HG03575 (cell line): ENCODE measurements at regions not wholly inside any gene's neighbourhood (a gene's known extent, or its start where the extent isn't known, plus 50 kb on each side); places are given as distances from the start of the nearest gene placed in this dataset.
"Not testable (repeated sequence)": the region's sequence is repeated elsewhere in the genome, so short reads cannot be mapped to it uniquely, and the experiment has no call there.

Experiments used
- ATAC-seq: cut with Tn5 transposase; IDR thresholded peaks from one replicate; pipeline ENCODE4 v1.9.1; 2021; ENCODE audit not compliant: unreplicated experiment, insufficient number of reproducible peaks, low FRiP score; ENCODE audit errors: extremely low read depth

GRCh38 chr20:6665161-6665560, 102.3 kb upstream of the BMP2 start:
- no peak for ATAC-seq

DNA sequence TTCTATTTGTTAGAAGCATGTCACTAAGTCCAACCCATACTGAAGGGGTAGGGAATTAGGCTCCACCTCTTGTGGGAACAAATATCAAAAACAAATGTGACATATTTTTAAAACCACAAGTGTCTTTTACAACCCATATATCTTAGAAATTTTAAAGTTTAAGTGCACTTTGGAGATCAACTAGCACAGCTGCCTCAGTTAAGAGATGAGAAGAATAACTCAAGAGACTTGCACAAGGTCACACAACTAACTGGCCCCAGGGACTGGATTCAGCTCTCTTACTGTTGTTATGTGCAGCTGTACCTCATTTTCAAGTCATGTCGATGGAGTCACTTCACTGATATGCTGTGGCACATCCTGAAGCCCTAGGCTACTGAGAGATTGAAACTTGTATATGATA, 102.9 kb upstream of the BMP2 start:
- no peak for ATAC-seq

DNA sequence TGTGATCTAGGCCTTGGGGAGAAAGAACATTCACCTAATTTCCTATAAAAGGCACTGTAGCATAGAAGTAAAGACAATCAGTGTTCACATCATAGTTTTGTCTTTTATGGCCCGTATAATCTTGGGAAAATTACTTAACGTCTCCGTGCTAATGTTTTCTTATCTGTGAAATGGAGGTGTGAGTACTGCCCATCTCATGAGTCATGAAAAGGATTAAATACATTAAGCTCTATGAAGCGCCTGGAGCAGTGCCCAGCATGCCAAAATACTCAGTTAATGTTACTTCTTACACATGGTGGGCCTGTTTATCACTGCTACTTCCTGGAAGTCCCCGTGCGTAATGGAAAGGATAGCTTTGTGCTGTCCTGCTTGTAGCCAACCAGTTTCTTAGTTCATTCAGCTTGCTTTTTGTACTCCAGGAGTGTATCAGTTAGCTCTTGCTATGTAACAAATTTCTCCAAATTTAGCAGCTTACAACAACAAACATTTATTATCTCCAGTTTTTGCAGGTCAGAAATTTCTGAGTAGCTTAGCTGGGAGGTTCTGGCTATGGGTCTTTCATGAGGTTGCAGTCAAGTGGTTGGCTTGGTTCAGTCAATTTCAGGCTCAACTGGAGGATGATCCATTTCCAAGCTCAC, 103.6 kb upstream of the BMP2 start:
- ATAC-seq, result no peak

DNA sequence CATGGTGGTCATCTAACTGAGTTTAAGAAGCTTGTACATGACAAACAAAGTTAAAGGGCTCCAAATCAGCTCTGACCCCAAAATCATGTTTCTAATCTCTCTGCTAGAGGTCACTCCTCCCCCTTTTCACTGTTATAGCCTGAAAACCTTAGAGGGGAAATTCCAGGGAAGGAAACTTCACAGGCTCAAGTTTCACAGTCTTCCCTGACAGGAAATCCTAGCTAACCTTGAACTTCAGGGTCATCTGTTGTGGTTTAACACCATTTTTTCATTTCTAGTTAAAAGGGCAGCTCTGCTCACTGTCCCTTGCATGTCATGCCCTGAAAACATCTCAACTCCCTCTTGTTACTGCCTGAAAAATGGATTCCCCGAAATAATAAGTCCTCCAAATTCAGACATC, 104.4 kb upstream of the BMP2 start:
- ATAC-seq, result no peak

GRCh38 chr20:6662309-6662708, 105.2 kb upstream of the BMP2 start:
- no peak for ATAC-seq

DNA sequence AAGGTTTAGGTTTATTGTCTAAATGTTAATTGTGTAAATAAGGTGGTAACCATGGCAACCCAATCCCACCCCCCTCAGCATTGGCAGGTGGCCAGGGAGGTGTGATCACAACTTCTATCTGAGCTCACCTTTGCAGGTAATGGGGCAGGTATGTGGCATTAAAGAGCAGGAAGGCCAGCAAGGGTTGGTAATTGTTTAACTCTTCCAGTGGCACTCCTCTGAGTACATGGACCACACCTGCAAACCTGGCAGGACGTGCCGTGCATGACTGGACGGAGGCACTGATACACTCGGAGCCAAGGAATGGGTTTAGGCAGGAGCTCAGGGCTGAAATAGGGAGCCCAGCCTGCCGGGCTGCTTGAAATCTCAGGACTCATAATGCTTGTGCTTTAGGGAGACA, 107.0 kb upstream of the BMP2 start:
- no peak for ATAC-seq

DNA sequence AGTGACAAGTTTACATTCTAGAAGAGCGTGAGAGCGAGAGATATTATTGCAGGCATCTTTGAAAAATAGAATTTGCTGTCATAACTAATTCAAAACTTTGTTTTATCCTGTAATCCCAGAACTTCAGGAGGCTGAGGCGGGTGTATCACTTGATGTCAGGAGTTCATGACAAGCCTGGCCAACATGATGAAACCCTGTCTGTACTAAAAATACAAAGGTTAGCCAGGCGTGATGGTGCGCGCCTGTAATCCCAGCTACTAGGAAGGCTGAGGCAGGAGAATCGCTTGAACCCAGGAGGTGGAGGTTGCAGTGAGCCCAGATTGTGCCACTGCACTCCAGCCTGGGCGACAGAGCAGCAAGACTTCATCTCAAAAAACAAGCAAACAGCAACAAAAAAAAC, 108.6 kb upstream of the BMP2 start:
- ATAC-seq, result not testable (repeated sequence)

GRCh38 chr20:6657904-6658303, 109.6 kb upstream of the BMP2 start:
- no peak for ATAC-seq

GRCh38 chr20:6657111-6657510, 110.4 kb upstream of the BMP2 start:
- ATAC-seq, result no peak

DNA sequence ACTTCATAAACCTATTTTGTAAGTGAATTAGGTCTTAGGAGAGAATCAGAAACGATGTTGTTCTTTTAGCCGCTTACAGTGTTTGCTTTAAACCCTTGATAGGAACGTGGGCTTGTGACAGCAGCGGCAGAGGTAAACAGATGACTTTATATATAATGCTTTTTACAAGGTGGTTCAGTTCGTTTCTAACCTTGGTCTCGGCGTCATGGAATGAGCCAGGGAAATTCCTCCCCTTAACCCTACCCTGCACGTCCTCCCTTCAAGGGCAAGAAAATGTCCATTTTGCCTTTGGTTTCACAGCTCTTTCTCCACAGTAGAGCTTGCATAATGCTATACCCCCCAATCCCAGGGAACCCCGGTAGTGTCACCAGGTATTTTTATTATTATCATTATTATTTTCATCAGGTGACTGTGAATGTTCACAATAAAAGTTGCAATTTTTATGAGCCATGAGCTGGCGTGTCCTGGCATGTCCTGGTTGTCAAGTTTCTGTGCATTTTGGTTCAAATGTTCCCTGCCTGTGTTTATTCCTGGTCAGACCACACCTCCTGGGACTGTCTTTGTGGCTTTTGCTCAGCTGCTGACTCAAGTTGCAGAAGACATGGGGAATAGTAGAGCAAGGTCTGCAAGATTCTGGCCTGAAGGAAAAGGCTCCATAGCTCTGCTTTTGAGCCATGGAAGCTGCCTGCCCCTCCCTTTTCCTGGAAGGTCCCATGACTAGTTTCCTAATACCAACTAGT, 112.8 kb upstream of the BMP2 start:
- ATAC-seq, result no peak

- no peak for ATAC-seq
Measured at GRCh38 chr20:6651561-6651960, 115.9 kb upstream of the BMP2 start.

DNA sequence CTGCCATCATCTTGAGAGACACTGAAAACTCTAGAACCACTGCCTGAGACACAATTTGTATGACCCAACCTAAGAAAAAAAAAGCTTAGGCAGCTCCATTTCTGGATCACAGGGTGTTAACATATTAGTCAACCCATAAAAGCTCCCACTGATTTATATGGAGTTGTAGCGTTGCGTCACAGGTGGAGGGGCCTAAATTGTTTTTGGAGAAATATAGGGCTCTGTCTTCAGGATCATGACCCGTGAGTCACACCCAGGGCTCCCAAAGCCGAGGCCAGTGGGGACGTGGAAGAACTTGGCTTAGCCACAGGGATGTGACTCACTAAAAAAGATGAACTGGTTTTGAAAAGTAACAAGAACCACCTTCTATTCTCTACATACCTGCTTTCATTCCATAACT, 116.5 kb upstream of the BMP2 start:
- no peak for ATAC-seq

DNA sequence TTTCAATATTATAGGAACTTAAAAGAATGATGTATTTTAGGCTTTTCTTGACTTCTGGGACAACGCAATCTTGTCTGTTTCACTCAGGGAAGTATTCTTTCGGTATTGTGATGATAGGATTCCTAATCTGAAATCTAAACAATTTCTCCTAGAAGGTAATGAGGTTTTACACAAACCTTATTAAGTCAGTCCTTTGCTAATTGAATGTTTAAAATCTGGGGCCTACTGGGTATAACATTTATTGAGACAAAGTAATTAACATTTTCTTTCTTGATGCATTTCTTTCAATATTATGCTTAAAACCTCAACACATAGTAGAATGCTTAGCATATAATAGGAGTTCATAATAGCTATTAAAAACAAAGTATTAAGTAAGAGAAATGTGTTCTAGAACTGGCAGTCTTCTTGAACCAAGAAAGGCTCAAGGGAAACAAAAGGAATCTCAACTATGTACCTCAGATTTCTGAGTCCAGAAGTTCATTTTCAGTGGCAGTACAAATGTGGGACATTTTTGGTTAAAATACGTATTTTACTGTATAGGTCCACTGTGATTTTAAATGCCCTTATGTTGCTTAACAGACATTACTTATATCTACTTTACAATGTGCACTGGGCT, 121.4 kb upstream of the BMP2 start:
- ATAC-seq, result no peak

- no peak for ATAC-seq
Measured at GRCh38 chr20:6644813-6645628, 122.5 kb upstream of the BMP2 start.

DNA sequence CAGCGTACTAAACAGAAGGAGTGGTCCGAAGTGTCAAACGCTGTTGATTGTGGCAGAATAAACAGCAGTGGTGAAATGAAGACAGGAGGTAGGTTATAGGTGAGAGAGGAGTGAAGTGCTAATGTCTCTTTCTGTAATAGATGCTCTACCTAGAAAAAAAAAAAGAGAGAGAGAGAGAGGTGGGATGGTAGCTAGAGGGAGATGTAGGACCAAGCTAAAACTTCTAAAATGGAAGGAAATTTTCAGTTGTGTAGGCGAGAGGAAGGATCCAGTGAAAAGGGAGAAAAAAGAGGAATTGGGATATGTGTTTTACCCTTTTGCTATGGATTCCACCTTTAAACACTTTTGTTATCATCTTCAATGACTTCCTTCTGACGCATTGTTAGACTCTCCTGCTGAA, 126.5 kb upstream of the BMP2 start:
- no peak for ATAC-seq

DNA sequence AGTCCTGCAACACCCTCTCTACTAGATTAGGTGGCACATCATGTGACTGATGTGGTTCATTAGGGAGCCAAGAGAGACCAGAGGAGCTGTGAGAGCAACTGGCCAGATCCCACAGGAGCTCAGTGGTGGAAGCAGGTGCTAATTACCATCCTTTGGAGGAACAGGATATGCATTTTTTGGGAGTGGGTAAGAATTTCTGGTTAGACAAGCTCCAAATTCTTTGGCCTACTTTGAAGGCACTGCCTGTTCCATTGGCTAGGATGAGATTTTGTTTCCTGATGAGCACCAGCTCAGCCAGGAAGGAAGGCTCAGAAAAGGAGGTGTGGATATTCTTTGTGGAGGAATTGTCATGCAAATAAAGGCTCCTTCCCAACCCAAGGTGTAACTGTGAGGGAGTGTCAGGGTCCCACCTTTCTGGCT, 130.3 kb upstream of the BMP2 start:
- ATAC-seq, result no peak

DNA sequence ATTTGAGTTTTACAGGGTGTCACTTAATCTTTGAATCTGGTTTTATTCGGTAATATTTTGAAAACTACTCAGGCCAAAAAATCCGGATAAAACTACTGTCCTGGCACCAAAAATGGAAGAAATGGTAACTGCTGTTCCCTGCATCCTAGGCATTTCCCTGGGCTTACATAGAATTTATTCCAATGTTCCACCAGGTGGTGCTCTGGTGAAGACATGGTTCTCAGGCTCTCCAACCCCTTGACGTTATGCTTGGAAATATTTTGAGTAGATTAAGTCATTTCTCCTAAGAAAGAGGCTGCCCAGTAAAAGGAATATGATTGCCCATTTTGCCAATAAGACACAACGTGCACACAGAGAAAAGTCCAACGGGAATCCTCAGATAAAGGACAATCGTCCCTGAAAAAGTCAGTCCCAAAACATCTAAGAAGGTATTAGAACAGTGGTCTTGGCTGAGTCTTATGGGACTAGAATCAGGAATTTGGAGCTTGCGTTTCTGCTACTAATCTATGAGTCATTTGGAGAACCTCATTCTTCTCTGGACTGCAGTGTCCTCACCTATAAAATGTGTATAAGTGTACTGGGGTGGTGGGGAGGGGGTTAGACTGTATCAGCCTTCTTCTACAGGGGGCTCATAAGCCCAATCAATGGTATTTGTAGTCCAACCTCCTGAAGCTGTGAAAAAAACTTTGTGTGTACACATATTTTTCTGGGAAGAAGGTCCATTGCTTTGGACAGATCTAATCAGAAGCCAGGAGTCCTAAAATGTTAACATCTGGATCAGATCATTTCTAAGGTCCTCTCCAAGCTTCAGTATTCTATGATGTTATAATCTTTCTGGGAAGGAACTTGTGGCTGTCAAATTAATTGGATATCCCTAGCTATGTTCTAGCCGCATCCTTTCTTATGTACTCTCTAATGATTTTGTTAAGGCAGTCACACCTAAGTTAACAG, 131.0 kb upstream of the BMP2 start:
- ATAC-seq, result no peak

GRCh38 chr20:6635034-6635736, 132.3 kb upstream of the BMP2 start:
- no peak for ATAC-seq
